Esophagus muscularis mucosa (tissue), 4 donors: ENCODE measurements at regions not wholly inside any gene's neighbourhood (a gene's known extent, or its start where the extent isn't known, plus 50 kb on each side); places are given as distances from the start of the nearest gene placed in this dataset.

ENCODE experiments used
- DNase-seq: peaks from one replicate; pipeline ENCODE4 v3.0.0-alpha.2; 2017; ENCODE audit errors: extremely low spot score
- H3K27ac ChIP-seq, 4 donors: fragments of 200-600 bp; sonication (generic); replicated peaks in 1 of 4; 1 replicate in 3 of 4; 2 replicates in 1 of 4; pipeline ENCODE4 v1.5.1; 2016 to 2019; ENCODE audit warnings: mild to moderate bottlenecking in 1 of 4
- H3K27me3 ChIP-seq, 4 donors: fragments of 200-600 bp; sonication (generic); one replicate each; pipeline versions ENCODE4 v1.5.1 to v1.6.0; 2016 to 2019
- H3K36me3 ChIP-seq, 4 donors: fragments of 200-600 bp; sonication (generic); one replicate each; pipeline ENCODE4 v1.5.1; 2016 to 2019
- H3K4me1 ChIP-seq, 4 donors: fragments of 200-600 bp; sonication (generic); one replicate each; pipeline ENCODE4 v1.5.1; 2016 to 2019
- H3K4me3 ChIP-seq, 4 donors: fragments of 200-600 bp; sonication (generic); 1 replicate in 2 of 4; 2 replicates in 2 of 4; pipeline ENCODE4 v1.5.1; 2016 to 2019; ENCODE audit warnings: mild to moderate bottlenecking in 4 of 4, moderate library complexity in 1 of 4
- H3K9me3 ChIP-seq, 4 donors: fragments of 200-600 bp; sonication (generic); 1 replicate in 3 of 4; 2 replicates in 1 of 4; pipeline ENCODE4 v1.5.1; 2016 to 2019
- CTCF ChIP-seq, 3 experiments: fragments of 200-600 bp in 2 of 3; fragments of 450-650 bp in 1 of 3; sonication (generic) in 2 of 3; IDR thresholded peaks; one replicate each; pipeline ENCODE4 v1.5.1; 2017 to 2019; ENCODE audit warnings: antibody characterized with exemption in 3 of 3, mild to moderate bottlenecking in 2 of 3, moderate library complexity in 1 of 3
- EP300 ChIP-seq: sonication (generic); formaldehyde crosslinking; IDR thresholded peaks from one replicate; pipeline ENCODE4 v1.6.1; 2017; ENCODE audit warnings: antibody characterized with exemption
- POLR2A ChIP-seq: fragments of 450-650 bp; IDR thresholded peaks from one replicate; pipeline ENCODE4 v1.6.1; 2017; ENCODE audit warnings: antibody characterized with exemption, moderate library complexity, mild to moderate bottlenecking, low read depth
- POLR2AphosphoS5 ChIP-seq, 2 donors: sonication (generic); formaldehyde crosslinking; IDR thresholded peaks; one replicate each; pipeline ENCODE4 v1.6.1; 2017; ENCODE audit warnings: antibody characterized with exemption in 2 of 2
- WGBS: methylation state at CpG from one replicate; pipeline ENCODE4 v1.1.5; 2018; 5-methylcytosine and 5-hydroxymethylcytosine counted together
- intact Hi-C: fragments of 100-400 bp; cut with DNase I; formaldehyde crosslinking; loops from one replicate; pipeline ENCODE4 v1.15.1; 2023

GRCh38 chr3:35528728-35529127 lies 110.6 kb upstream of the ARPP21 start:
- Histone ChIP-seq H3K4me3 (no peak overlapping the region), H3K36me3 (no peaks in the 10 kb centered on the region), H3K4me1 (no peaks in the 10 kb centered on the region), H3K27ac (no peak overlapping the region), H3K27me3 (no peaks in the 10 kb centered on the region), H3K9me3 (no peaks in the 10 kb centered on the region)
- DNase-seq, result no peak
- intact Hi-C loops, result no loop called here
- WGBS, result 90% methylated on average over 6 of the region's 6 CpGs
- TF ChIP-seq CTCF (IDR thresholded peaks at IDR 0.05) (no peak), POLR2AphosphoS5 (IDR thresholded peaks at IDR 0.05) (no peak), POLR2A (no peak), EP300 (no peak)

GRCh38 chr3:35529337-35529736 lies 110.0 kb upstream of the ARPP21 start:
- Histone ChIP-seq H3K27ac (no peak overlapping the region), H3K27me3 (no peaks in the 10 kb centered on the region), H3K9me3 (no peaks in the 10 kb centered on the region), H3K4me1 (no peaks in the 10 kb centered on the region), H3K4me3 (no peak overlapping the region), H3K36me3 (no peaks in the 10 kb centered on the region)
- intact Hi-C loops, result no loop called here
- 93% methylated on average over 6 of the region's 6 CpGs for WGBS
- DNase-seq, result no peak
- no peak for TF ChIP-seq POLR2A
- no peak for TF ChIP-seq EP300
- TF ChIP-seq POLR2AphosphoS5 (IDR thresholded peaks at IDR 0.05), result no peak
- TF ChIP-seq CTCF (IDR thresholded peaks at IDR 0.05), result no peak

GRCh38 chr3:35537265-35537664 lies 102.1 kb upstream of the ARPP21 start:
- no peaks in the 10 kb centered on the region for H3K27me3 ChIP-seq

GRCh38 chr3:35544976-35545375 lies 94.3 kb upstream of the ARPP21 start:
- Histone ChIP-seq H3K27me3 (no peaks in the 10 kb centered on the region), H3K4me3 (no peak overlapping the region), H3K9me3 (no peaks in the 10 kb centered on the region), H3K36me3 (no peaks in the 10 kb centered on the region), H3K27ac (no peak overlapping the region), H3K4me1 (no peaks in the 10 kb centered on the region)
- intact Hi-C loops, result no loop called here
- WGBS, result 63% methylated on average over 1 of the region's 1 CpG
- DNase-seq, result no peak
- no peak for TF ChIP-seq POLR2A
- no peak for TF ChIP-seq CTCF (IDR thresholded peaks at IDR 0.05)
- no peak for TF ChIP-seq EP300
- TF ChIP-seq POLR2AphosphoS5 (IDR thresholded peaks at IDR 0.05), result no peak

More at GRCh38 chr3:35537265-35537664, 102.1 kb upstream of the ARPP21 start:
- intact Hi-C loops, result no loop called here
- Histone ChIP-seq H3K9me3 (no peaks in the 10 kb centered on the region), H3K27ac (no peak overlapping the region), H3K4me3 (no peak overlapping the region), H3K36me3 (no peaks in the 10 kb centered on the region), H3K4me1 (no peaks in the 10 kb centered on the region)
- no peak for DNase-seq
- 55% methylated on average over 1 of the region's 1 CpG for WGBS
- no peak for TF ChIP-seq POLR2AphosphoS5 (IDR thresholded peaks at IDR 0.05)
- TF ChIP-seq EP300, result no peak
- no peak for TF ChIP-seq POLR2A
- TF ChIP-seq CTCF (IDR thresholded peaks at IDR 0.05), result no peak

GRCh38 chr3:35549690-35550089 lies 89.6 kb upstream of the ARPP21 start:
- no peaks in the 10 kb centered on the region for H3K4me1 ChIP-seq
- H3K27ac ChIP-seq, result no peak overlapping the region
- H3K27me3 ChIP-seq, result no peaks in the 10 kb centered on the region
- H3K36me3 ChIP-seq, result no peaks in the 10 kb centered on the region
- TF ChIP-seq POLR2AphosphoS5 (IDR thresholded peaks at IDR 0.05) (no peak), CTCF (IDR thresholded peaks at IDR 0.05) (no peak), EP300 (no peak), POLR2A (no peak)
- WGBS, result 39% methylated on average over 1 of the region's 1 CpG
- intact Hi-C loops, result no loop called here
- no peak overlapping the region for H3K4me3 ChIP-seq
- H3K9me3 ChIP-seq, result no peaks in the 10 kb centered on the region
- no peak for DNase-seq
